Activated naive CD4-positive, alpha-beta T cell treated with anti-CD3 and anti-CD28 coated beads, Interleukin-2, amount 50 U/mL, for 16 hours (primary cell): ENCODE measurements at regions not wholly inside any gene's neighbourhood (a gene's known extent, or its start where the extent isn't known, plus 50 kb on each side); places are given as distances from the start of the nearest gene placed in this dataset.

ENCODE experiments used
- DNase-seq: peaks from one replicate; pipeline ENCODE4 v3.0.0-alpha.2; 2020

- DNase-seq = no peak
These were observed 1299.3 kb upstream of the WWC1 start for GRCh38 chr5:166992108-166992507.

- DNase-seq = no peak
These were observed 1298.3 kb upstream of the WWC1 start for GRCh38 chr5:166992874-166993722.

- no peak for DNase-seq
These were observed 1297.2 kb upstream of the WWC1 start for GRCh38 chr5:166994226-166994625.

- no peak for DNase-seq
These were observed 1290.2 kb upstream of the WWC1 start for GRCh38 chr5:167001246-167001645.

GRCh38 chr5:167008705-167009104 is 1282.7 kb upstream of the WWC1 start:
- no peak for DNase-seq

GRCh38 chr5:167011196-167011595 is 1280.2 kb upstream of the WWC1 start:
- DNase-seq = no peak

GRCh38 chr5:167012123-167013034 is 1279.1 kb upstream of the WWC1 start:
- no peak for DNase-seq

GRCh38 chr5:167014401-167015056 is 1276.9 kb upstream of the WWC1 start:
- no peak for DNase-seq

GRCh38 chr5:167020418-167020817 is 1271.0 kb upstream of the WWC1 start:
- no peak for DNase-seq

GRCh38 chr5:167029488-167029887 is 1262.0 kb upstream of the WWC1 start:
- DNase-seq = no peak

GRCh38 chr5:167030500-167031120 is 1260.8 kb upstream of the WWC1 start:
- no peak for DNase-seq

GRCh38 chr5:167036585-167036984 is 1254.9 kb upstream of the WWC1 start:
- DNase-seq = no peak

GRCh38 chr5:167049043-167049663 is 1242.3 kb upstream of the WWC1 start:
- DNase-seq = no peak

GRCh38 chr5:167049771-167050567 is 1241.5 kb upstream of the WWC1 start:
- no peak for DNase-seq

GRCh38 chr5:167050568-167051401 is 1240.7 kb upstream of the WWC1 start:
- no peak for DNase-seq

GRCh38 chr5:167051402-167051768 is 1240.1 kb upstream of the WWC1 start:
- no peak for DNase-seq

- no peak for DNase-seq
These were observed 1238.7 kb upstream of the WWC1 start for GRCh38 chr5:167052791-167053190.

GRCh38 chr5:167057665-167058064 is 1233.8 kb upstream of the WWC1 start:
- no peak for DNase-seq

GRCh38 chr5:167061695-167062094 is 1229.8 kb upstream of the WWC1 start:
- no peak for DNase-seq

- no peak for DNase-seq
These were observed 1228.3 kb upstream of the WWC1 start for GRCh38 chr5:167063116-167063515.

GRCh38 chr5:167063788-167064187 is 1227.7 kb upstream of the WWC1 start:
- DNase-seq = no peak
